Left ventricle myocardium inferior (tissue), 1 donor: ENCODE measurements at regions not wholly inside any gene's neighbourhood (a gene's known extent, or its start where the extent isn't known, plus 50 kb on each side); places are given as distances from the start of the nearest gene placed in this dataset.

ENCODE experiments used
- DNase-seq: peaks from one replicate; pipeline ENCODE4 v3.0.0-alpha.2; 2020
- H3K27ac ChIP-seq: fragments of 200-600 bp; replicated peaks from 2 replicates; pipeline ENCODE4 v1.8.0; 2021
- H3K27me3 ChIP-seq: fragments of 200-600 bp; 2 replicates; pipeline ENCODE4 v1.8.0; 2021; ENCODE audit warnings: low read depth
- H3K36me3 ChIP-seq: fragments of 200-600 bp; 2 replicates; pipeline ENCODE4 v1.8.0; 2021
- H3K4me1 ChIP-seq: fragments of 200-600 bp; 2 replicates; pipeline ENCODE4 v1.8.0; 2021
- H3K4me3 ChIP-seq: fragments of 200-600 bp; 2 replicates; pipeline ENCODE4 v1.8.0; 2021; ENCODE audit warnings: mild to moderate bottlenecking, moderate library complexity
- H3K9me3 ChIP-seq: fragments of 200-600 bp; replicated peaks from 2 replicates; pipeline ENCODE4 v1.8.0; 2021
- CTCF ChIP-seq: fragments of 200-600 bp; IDR thresholded peaks from 2 replicates; pipeline ENCODE4 v1.8.0; 2021; ENCODE audit warnings: antibody characterized with exemption, mild to moderate bottlenecking, borderline replicate concordance
- intact Hi-C: fragments of 100-400 bp; cut with micrococcal nuclease; formaldehyde crosslinking; loops from one replicate; pipeline ENCODE4 v1.11.0; 2022
- donor health status: DM: no; HTN: yes; CAD: no; lungs with severe emphysema.

GRCh38 chr6:147088861-147089260, 115.4 kb upstream of the STXBP5 start:
- no peak overlapping the region for H3K27ac ChIP-seq
- peaks cover 18% of the 10 kb centered on the region for H3K9me3 ChIP-seq
- intact Hi-C loops = no loop called here
- TF ChIP-seq CTCF = no peak
- H3K27me3 ChIP-seq = no peaks in the 10 kb centered on the region
- no peaks in the 10 kb centered on the region for H3K36me3 ChIP-seq
- H3K4me1 ChIP-seq = no peaks in the 10 kb centered on the region
- DNase-seq = no peak
- no peak overlapping the region for H3K4me3 ChIP-seq

- no peak for TF ChIP-seq CTCF
- no peaks in the 10 kb centered on the region for H3K36me3 ChIP-seq
- intact Hi-C loops = no loop called here
Measured at GRCh38 chr6:147095316-147095715, 108.9 kb upstream of the STXBP5 start.

GRCh38 chr6:147099974-147100373, 104.2 kb upstream of the STXBP5 start:
- no peaks in the 10 kb centered on the region for H3K36me3 ChIP-seq
- H3K27ac ChIP-seq = no peak overlapping the region
- intact Hi-C loops = no loop called here
- H3K27me3 ChIP-seq = no peaks in the 10 kb centered on the region
- no peak for DNase-seq
- no peaks in the 10 kb centered on the region for H3K9me3 ChIP-seq
- H3K4me3 ChIP-seq = no peak overlapping the region
- no peaks in the 10 kb centered on the region for H3K4me1 ChIP-seq
- TF ChIP-seq CTCF = no peak

More at GRCh38 chr6:147095316-147095715, 108.9 kb upstream of the STXBP5 start:
- Histone ChIP-seq H3K4me3 (no peak overlapping the region), H3K4me1 (no peaks in the 10 kb centered on the region), H3K9me3 (no peaks in the 10 kb centered on the region), H3K27ac (no peak overlapping the region), H3K27me3 (no peaks in the 10 kb centered on the region)
- no peak for DNase-seq

- Histone ChIP-seq H3K27me3 (no peaks in the 10 kb centered on the region), H3K4me3 (no peak overlapping the region), H3K27ac (no peak overlapping the region), H3K4me1 (no peaks in the 10 kb centered on the region), H3K9me3 (no peaks in the 10 kb centered on the region), H3K36me3 (no peaks in the 10 kb centered on the region)
- DNase-seq = no peak
- intact Hi-C loops = no loop called here
- TF ChIP-seq CTCF = no peak
Measured at GRCh38 chr6:147103007-147103406, 101.2 kb upstream of the STXBP5 start.

GRCh38 chr6:147103694-147104093, 100.5 kb upstream of the STXBP5 start:
- no peak for TF ChIP-seq CTCF
- Histone ChIP-seq H3K4me3 (no peak overlapping the region), H3K27me3 (no peaks in the 10 kb centered on the region), H3K27ac (no peak overlapping the region), H3K4me1 (no peaks in the 10 kb centered on the region), H3K36me3 (no peaks in the 10 kb centered on the region), H3K9me3 (no peaks in the 10 kb centered on the region)
- intact Hi-C loops = no loop called here
- DNase-seq = no peak

GRCh38 chr6:147105786-147106185, 98.4 kb upstream of the STXBP5 start:
- DNase-seq = no peak
- TF ChIP-seq CTCF = no peak
- intact Hi-C loops = no loop called here
- H3K27me3 ChIP-seq = no peaks in the 10 kb centered on the region
- no peak overlapping the region for H3K4me3 ChIP-seq
- no peaks in the 10 kb centered on the region for H3K9me3 ChIP-seq
- no peaks in the 10 kb centered on the region for H3K36me3 ChIP-seq
- H3K27ac ChIP-seq = no peak overlapping the region
- H3K4me1 ChIP-seq = no peaks in the 10 kb centered on the region
